Gastroesophageal sphincter (tissue), 4 donors: ENCODE measurements at regions not wholly inside any gene's neighbourhood (a gene's known extent, or its start where the extent isn't known, plus 50 kb on each side); places are given as distances from the start of the nearest gene placed in this dataset.

ENCODE experiments used
- ATAC-seq: fragments of 150-250 bp; one replicate; pipeline ENCODE4 v1.9.1; 2016; ENCODE audit warnings: mild to moderate bottlenecking, moderate library complexity
- H3K27ac ChIP-seq, 4 donors: fragments of 200-600 bp; sonication (generic) in 3 of 4; 1 replicate in 3 of 4; 2 replicates in 1 of 4; pipeline ENCODE4 v1.5.1; 2016 to 2019
- H3K27me3 ChIP-seq: fragments of 200-600 bp; sonication (generic); one replicate; pipeline ENCODE4 v1.5.1; 2019
- H3K36me3 ChIP-seq, 2 donors: fragments of 200-600 bp; sonication (generic); one replicate each; pipeline ENCODE4 v1.5.1; 2019; ENCODE audit warnings: control low read depth in 1 of 2
- H3K4me1 ChIP-seq, 3 donors: fragments of 200-600 bp; sonication (generic); 1 replicate in 2 of 3; 2 replicates in 1 of 3; pipeline ENCODE4 v1.5.1; 2016 to 2019; ENCODE audit warnings: control low read depth in 2 of 3
- H3K4me3 ChIP-seq, 2 donors: fragments of 200-600 bp; sonication (generic); one replicate each; pipeline ENCODE4 v1.5.1; 2019; ENCODE audit warnings: mild to moderate bottlenecking in 1 of 2, moderate library complexity in 1 of 2
- H3K9me3 ChIP-seq, 3 donors: fragments of 200-600 bp; sonication (generic); one replicate each; pipeline ENCODE4 v1.5.1; 2017 to 2019; ENCODE audit warnings: control low read depth in 2 of 3
- EP300 ChIP-seq: sonication (generic); formaldehyde crosslinking; IDR thresholded peaks from one replicate; pipeline ENCODE4 v1.6.1; 2017; ENCODE audit warnings: antibody characterized with exemption, mild to moderate bottlenecking
- POLR2A ChIP-seq, 2 donors: fragments of 450-650 bp; IDR thresholded peaks; one replicate each; pipeline ENCODE4 v1.6.1; 2017; ENCODE audit warnings: antibody characterized with exemption in 2 of 2, mild to moderate bottlenecking in 2 of 2, moderate library complexity in 1 of 2
- POLR2AphosphoS5 ChIP-seq: sonication (generic); formaldehyde crosslinking; IDR thresholded peaks from one replicate; pipeline ENCODE4 v1.6.1; 2017; ENCODE audit warnings: antibody characterized with exemption
- WGBS, 2 donors: methylation state at CpG; one replicate each; pipeline ENCODE4 v1.1.5; 2018; ENCODE audit warnings: low coverage in 1 of 2; 5-methylcytosine and 5-hydroxymethylcytosine counted together
- TF ChIP-seq, protein P1 (sequence below), 4 experiments: fragments of 200-600 bp in 2 of 4; fragments of 450-650 bp in 2 of 4; sonication (generic) in 1 of 4; IDR thresholded peaks; one replicate each; pipeline ENCODE4 v1.5.1; 2017 to 2019; ENCODE audit warnings: antibody characterized with exemption in 4 of 4, mild to moderate bottlenecking in 2 of 4, moderate library complexity in 2 of 4

DNA sequence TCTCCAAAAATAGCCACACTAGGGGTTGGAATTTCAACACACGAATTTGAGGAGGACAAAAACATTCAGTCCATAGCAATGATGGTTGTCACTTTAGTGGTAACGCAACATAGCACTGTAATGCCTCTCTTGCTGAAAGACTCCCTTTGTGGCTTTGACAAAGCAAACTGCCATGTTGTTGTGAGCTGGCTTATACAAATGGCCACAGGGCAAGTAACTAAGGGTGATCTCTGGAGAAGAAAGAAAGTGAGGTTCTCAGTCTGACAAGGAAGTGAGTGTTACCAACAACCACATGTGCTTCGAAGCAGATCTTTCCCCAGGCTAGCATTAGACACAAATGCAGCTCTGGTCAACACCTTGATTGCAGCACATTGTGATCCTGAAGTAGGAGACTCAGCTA is 79.1 kb upstream of the PCDH17 start:
- 57 to 79% methylated on average over 2 to 3 of the region's 3 CpGs for WGBS, 2 donors
- Histone ChIP-seq H3K27ac (no peak overlapping the region), H3K27me3 (no peaks in the 10 kb centered on the region), H3K4me1 (no peaks in the 10 kb centered on the region), H3K4me3 (no peak overlapping the region), H3K9me3 (peaks cover 0 to 23% (median 0%) of the 10 kb centered on the region in 3 donors), H3K36me3 (no peaks in the 10 kb centered on the region)
- no peak for TF ChIP-seq POLR2AphosphoS5
- ATAC-seq = no peak

DNA sequence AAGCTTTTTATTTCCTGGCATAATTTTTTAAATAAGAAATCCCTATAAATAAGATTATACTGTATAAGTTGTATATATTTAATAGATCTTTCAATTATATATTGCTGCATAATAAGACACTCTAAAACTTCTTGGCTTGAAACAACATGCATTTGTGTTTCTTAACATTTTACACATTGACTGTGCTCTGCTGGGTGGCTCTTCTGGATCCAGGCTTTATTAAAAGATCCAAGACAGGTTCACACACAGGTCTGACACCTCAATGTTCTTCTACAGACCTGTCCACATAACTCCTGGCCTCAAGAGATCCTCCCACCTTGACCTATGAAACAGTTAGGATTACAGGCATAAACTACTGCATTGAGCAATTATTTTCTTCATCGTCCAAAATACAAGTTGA is 77.6 kb upstream of the PCDH17 start:
- no peak for ATAC-seq
- 94 to 100% methylated on average over 1 of the region's 1 CpG for WGBS, 2 donors

DNA sequence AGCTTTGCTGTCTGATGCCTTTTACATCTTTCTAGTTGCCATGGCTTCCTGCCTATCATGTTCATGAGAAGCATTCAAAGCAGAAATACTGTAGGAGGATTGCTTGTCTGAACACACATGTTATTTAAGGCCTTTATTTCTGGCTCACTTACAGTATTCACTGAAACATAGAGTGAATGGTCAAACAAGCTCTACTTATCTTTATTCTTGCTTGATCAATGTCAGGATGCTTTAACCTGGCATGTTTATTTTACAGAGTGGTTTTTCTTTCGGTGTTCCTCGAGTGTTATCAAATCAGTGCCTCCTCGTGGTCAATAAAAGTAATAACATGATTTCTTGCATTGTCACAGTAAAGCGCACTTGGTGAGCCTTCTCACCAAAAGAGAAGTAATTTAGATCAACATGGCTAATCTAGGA is 73.5 kb upstream of the PCDH17 start:
- no peak overlapping the region for H3K27ac ChIP-seq
- TF ChIP-seq POLR2A (IDR thresholded peaks at IDR 0.05) (no peak), POLR2AphosphoS5 (no peak), EP300 (no peak)
- TF ChIP-seq, protein P1, sequence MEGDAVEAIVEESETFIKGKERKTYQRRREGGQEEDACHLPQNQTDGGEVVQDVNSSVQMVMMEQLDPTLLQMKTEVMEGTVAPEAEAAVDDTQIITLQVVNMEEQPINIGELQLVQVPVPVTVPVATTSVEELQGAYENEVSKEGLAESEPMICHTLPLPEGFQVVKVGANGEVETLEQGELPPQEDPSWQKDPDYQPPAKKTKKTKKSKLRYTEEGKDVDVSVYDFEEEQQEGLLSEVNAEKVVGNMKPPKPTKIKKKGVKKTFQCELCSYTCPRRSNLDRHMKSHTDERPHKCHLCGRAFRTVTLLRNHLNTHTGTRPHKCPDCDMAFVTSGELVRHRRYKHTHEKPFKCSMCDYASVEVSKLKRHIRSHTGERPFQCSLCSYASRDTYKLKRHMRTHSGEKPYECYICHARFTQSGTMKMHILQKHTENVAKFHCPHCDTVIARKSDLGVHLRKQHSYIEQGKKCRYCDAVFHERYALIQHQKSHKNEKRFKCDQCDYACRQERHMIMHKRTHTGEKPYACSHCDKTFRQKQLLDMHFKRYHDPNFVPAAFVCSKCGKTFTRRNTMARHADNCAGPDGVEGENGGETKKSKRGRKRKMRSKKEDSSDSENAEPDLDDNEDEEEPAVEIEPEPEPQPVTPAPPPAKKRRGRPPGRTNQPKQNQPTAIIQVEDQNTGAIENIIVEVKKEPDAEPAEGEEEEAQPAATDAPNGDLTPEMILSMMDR (IDR thresholded peaks at IDR 0.05) = no peak
- H3K9me3 ChIP-seq = peaks cover 0 to 21% (median 0%) of the 10 kb centered on the region in 3 donors
- H3K27me3 ChIP-seq = no peaks in the 10 kb centered on the region
- H3K4me1 ChIP-seq = no peaks in the 10 kb centered on the region
- WGBS, 2 donors = 13 to 15% methylated on average over 2 to 4 of the region's 4 CpGs
- no peaks in the 10 kb centered on the region for H3K36me3 ChIP-seq
- no peak overlapping the region for H3K4me3 ChIP-seq
- ATAC-seq = no peak

More for the DNA sequence above, 77.6 kb upstream of the PCDH17 start:
- no peaks in the 10 kb centered on the region for H3K36me3 ChIP-seq
- H3K27me3 ChIP-seq = no peaks in the 10 kb centered on the region
- H3K4me3 ChIP-seq = no peak overlapping the region
- peaks cover 0 to 23% (median 0%) of the 10 kb centered on the region in 3 donors for H3K9me3 ChIP-seq
- TF ChIP-seq POLR2A (IDR thresholded peaks at IDR 0.05) (no peak), POLR2AphosphoS5 (no peak), EP300 (no peak)
- TF ChIP-seq, protein P1 (IDR thresholded peaks at IDR 0.05) = no peak
- no peak overlapping the region for H3K27ac ChIP-seq
- H3K4me1 ChIP-seq = no peaks in the 10 kb centered on the region

DNA sequence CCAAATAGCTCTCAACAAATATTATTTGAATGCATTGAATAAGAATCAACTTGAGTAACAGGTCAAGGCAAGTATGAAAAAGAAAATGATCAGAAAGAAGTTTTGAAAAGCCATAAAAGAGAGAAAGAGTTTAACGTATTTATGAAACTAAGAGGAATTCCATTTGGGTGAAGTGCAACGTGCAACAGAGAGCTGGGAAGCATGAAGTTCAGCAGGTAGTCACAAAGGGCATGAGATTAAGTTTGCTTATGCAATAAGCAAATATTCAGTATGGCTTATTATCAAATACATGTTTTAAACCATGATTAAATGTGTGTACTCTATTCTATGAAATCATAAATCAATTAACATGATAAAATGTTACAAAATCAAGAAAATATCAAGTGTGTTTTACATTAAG is 62.7 kb upstream of the PCDH17 start:
- WGBS, 2 donors = 50 to 55% methylated on average over 1 to 2 of the region's 2 CpGs
- Histone ChIP-seq H3K27me3 (no peaks in the 10 kb centered on the region), H3K4me1 (no peaks in the 10 kb centered on the region), H3K27ac (no peak overlapping the region), H3K9me3 (peaks cover 0 to 9% (median 0%) of the 10 kb centered on the region in 3 donors), H3K36me3 (no peaks in the 10 kb centered on the region), H3K4me3 (no peak overlapping the region)
- ATAC-seq = no peak
- TF ChIP-seq, protein P1 (IDR thresholded peaks at IDR 0.05) = no peak
- TF ChIP-seq POLR2AphosphoS5 (no peak), EP300 (no peak), POLR2A (IDR thresholded peaks at IDR 0.05) (no peak)

DNA sequence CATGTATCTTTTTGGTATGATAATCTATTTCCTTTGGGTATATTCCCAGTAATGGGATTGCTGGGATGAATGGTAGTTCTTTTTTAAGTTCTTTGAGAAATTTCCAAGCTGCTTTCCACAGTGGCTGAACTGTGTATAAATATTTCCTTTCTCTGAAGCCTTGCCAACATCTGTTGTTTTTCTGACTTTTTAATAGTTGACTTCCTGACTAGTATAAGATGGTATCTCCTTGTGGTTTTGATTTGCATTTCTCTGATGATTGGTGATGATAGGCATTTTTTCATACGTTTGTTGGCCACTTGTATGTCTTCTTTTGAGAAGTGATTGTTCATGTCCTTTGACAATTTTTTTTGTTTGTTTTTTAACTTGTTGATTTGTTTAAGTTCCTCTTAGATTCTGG is 61.6 kb upstream of the PCDH17 start:
- H3K27ac ChIP-seq = no peak overlapping the region
- H3K36me3 ChIP-seq = no peaks in the 10 kb centered on the region
- no peak for ATAC-seq
- WGBS, 2 donors = 50 to 77% methylated on average over 1 of the region's 1 CpG
- no peak overlapping the region for H3K4me3 ChIP-seq
- no peaks in the 10 kb centered on the region for H3K4me1 ChIP-seq
- H3K27me3 ChIP-seq = no peaks in the 10 kb centered on the region
- H3K9me3 ChIP-seq = peaks cover 0 to 11% (median 0%) of the 10 kb centered on the region in 3 donors
- TF ChIP-seq POLR2A (IDR thresholded peaks at IDR 0.05) (no peak), EP300 (no peak), POLR2AphosphoS5 (no peak)
- TF ChIP-seq, protein P1 (IDR thresholded peaks at IDR 0.05) = no peak
